ENCODE measurements at regions not wholly inside any gene's neighbourhood (a gene's known extent, or its start where the extent isn't known, plus 50 kb on each side); places are given as distances from the start of the nearest gene placed in this dataset.
"Not testable (repeated sequence)": the region's sequence is repeated elsewhere in the genome, so short reads cannot be mapped to it uniquely, and the experiment has no call there.

- no peak for DNase-seq
Observed at GRCh38 chr13:33676045-33676989, 141.6 kb upstream of the RFC3 start.

- DNase-seq = no peak
Observed at GRCh38 chr13:33677215-33677614, 140.7 kb upstream of the RFC3 start.

GRCh38 chr13:33678084-33678483, 139.9 kb upstream of the RFC3 start:
- DNase-seq = no peak

- no peak for DNase-seq
Observed at GRCh38 chr13:33678906-33679657, 138.9 kb upstream of the RFC3 start.

- no peak for DNase-seq
Observed at GRCh38 chr13:33679658-33680012, 138.3 kb upstream of the RFC3 start.

- DNase-seq = no peak
Observed at GRCh38 chr13:33682020-33682564, 135.9 kb upstream of the RFC3 start.

- DNase-seq = not testable (repeated sequence)
Observed at GRCh38 chr13:33682646-33683045, 135.3 kb upstream of the RFC3 start.

GRCh38 chr13:33683376-33683775, 134.6 kb upstream of the RFC3 start:
- DNase-seq = no peak

- no peak for DNase-seq
Observed at GRCh38 chr13:33684874-33685273, 133.1 kb upstream of the RFC3 start.

- no peak for DNase-seq
Observed at GRCh38 chr13:33686772-33687480, 131.0 kb upstream of the RFC3 start.

- DNase-seq = no peak
Observed at GRCh38 chr13:33690354-33690753, 127.6 kb upstream of the RFC3 start.

- DNase-seq = no peak
Observed at GRCh38 chr13:33691980-33692379, 126.0 kb upstream of the RFC3 start.

- no peak for DNase-seq
Observed at GRCh38 chr13:33692531-33692930, 125.4 kb upstream of the RFC3 start.

GRCh38 chr13:33694546-33694945, 123.4 kb upstream of the RFC3 start:
- no peak for DNase-seq

GRCh38 chr13:33696530-33696929, 121.4 kb upstream of the RFC3 start:
- DNase-seq = no peak

- no peak for DNase-seq
Observed at GRCh38 chr13:33697926-33698325, 120.0 kb upstream of the RFC3 start.

GRCh38 chr13:33707449-33707848, 110.5 kb upstream of the RFC3 start:
- DNase-seq = no peak

GRCh38 chr13:33710924-33711323, 107.0 kb upstream of the RFC3 start:
- no peak for DNase-seq

GRCh38 chr13:33711436-33711835, 106.5 kb upstream of the RFC3 start:
- no peak for DNase-seq

GRCh38 chr13:33717775-33718174, 100.2 kb upstream of the RFC3 start:
- no peak for DNase-seq

GRCh38 chr13:33721724-33722123, 96.2 kb upstream of the RFC3 start:
- no peak for DNase-seq

- no peak for DNase-seq
Observed at GRCh38 chr13:33722216-33722915, 95.6 kb upstream of the RFC3 start.

GRCh38 chr13:33723365-33723764, 94.6 kb upstream of the RFC3 start:
- DNase-seq = no peak
